ENCODE measurements at regions not wholly inside any gene's neighbourhood (a gene's known extent, or its start where the extent isn't known, plus 50 kb on each side); places are given as distances from the start of the nearest gene placed in this dataset.

GRCh38 chr9:16316911-16317817 is 553.3 kb downstream of the BNC2 start:
- no peak for DNase-seq

GRCh38 chr9:16318516-16319060 is 551.9 kb downstream of the BNC2 start:
- no peak for DNase-seq

GRCh38 chr9:16319646-16320045 is 550.8 kb downstream of the BNC2 start:
- DNase-seq = no peak

- DNase-seq = no peak
Measured at GRCh38 chr9:16320338-16320902, 550.0 kb downstream of the BNC2 start.

GRCh38 chr9:16321461-16322119 is 548.9 kb downstream of the BNC2 start:
- DNase-seq = no peak

GRCh38 chr9:16322849-16323248 is 547.6 kb downstream of the BNC2 start:
- DNase-seq = no peak

- DNase-seq = no peak
Measured at GRCh38 chr9:16325966-16326365, 544.5 kb downstream of the BNC2 start.

GRCh38 chr9:16328349-16328748 is 542.1 kb downstream of the BNC2 start:
- no peak for DNase-seq

GRCh38 chr9:16329671-16330113 is 540.8 kb downstream of the BNC2 start:
- no peak for DNase-seq

- DNase-seq = no peak
Measured at GRCh38 chr9:16331031-16331430, 539.4 kb downstream of the BNC2 start.

GRCh38 chr9:16331527-16331926 is 538.9 kb downstream of the BNC2 start:
- no peak for DNase-seq

GRCh38 chr9:16333691-16334090 is 536.8 kb downstream of the BNC2 start:
- no peak for DNase-seq

GRCh38 chr9:16335788-16336580 is 534.5 kb downstream of the BNC2 start:
- DNase-seq = no peak

GRCh38 chr9:16336833-16337232 is 533.6 kb downstream of the BNC2 start:
- no peak for DNase-seq

- no peak for DNase-seq
Measured at GRCh38 chr9:16337322-16338029, 533.0 kb downstream of the BNC2 start.

- DNase-seq = no peak
Measured at GRCh38 chr9:16341177-16341576, 529.3 kb downstream of the BNC2 start.

- no peak for DNase-seq
Measured at GRCh38 chr9:16342246-16343020, 528.0 kb downstream of the BNC2 start.

GRCh38 chr9:16343249-16344237 is 526.9 kb downstream of the BNC2 start:
- no peak for DNase-seq

- DNase-seq = no peak
Measured at GRCh38 chr9:16344343-16344742, 526.1 kb downstream of the BNC2 start.

- DNase-seq = no peak
Measured at GRCh38 chr9:16345902-16346301, 524.6 kb downstream of the BNC2 start.
